Mesothelial cell of epicardium (in vitro differentiated cells): ENCODE measurements at regions not wholly inside any gene's neighbourhood (a gene's known extent, or its start where the extent isn't known, plus 50 kb on each side); places are given as distances from the start of the nearest gene placed in this dataset.

Experiments
- DNase-seq, 2 experiments: peaks; one replicate each; pipeline ENCODE4 v3.0.0; 2021; ENCODE audit warnings: low spot score in 2 of 2; ENCODE audit not compliant: unreplicated experiment in 2 of 2
- H3K27ac Mint-ChIP-seq: 2 replicates; pipeline ENCODE4 v1.8.0; 2021; ENCODE audit warnings: mixed read lengths
- H3K27me3 Mint-ChIP-seq: 2 replicates; pipeline ENCODE4 v1.8.0; 2021; ENCODE audit warnings: low read depth, mixed read lengths
- H3K36me3 Mint-ChIP-seq: 2 replicates; pipeline ENCODE4 v1.8.0; 2021; ENCODE audit warnings: mixed read lengths
- H3K4me1 Mint-ChIP-seq: 2 replicates; pipeline ENCODE4 v1.8.0; 2021; ENCODE audit warnings: mixed read lengths
- H3K4me3 Mint-ChIP-seq: 2 replicates; pipeline ENCODE4 v1.8.0; 2021; ENCODE audit warnings: mild to moderate bottlenecking, moderate library complexity, mixed read lengths
- H3K9me3 Mint-ChIP-seq: 2 replicates; pipeline ENCODE4 v1.8.0; 2021; ENCODE audit warnings: mixed read lengths
- TF ChIP-seq, protein P1 (sequence below): fragments of 200-600 bp; sonication (generic); IDR thresholded peaks from one replicate; pipeline ENCODE4 v1.5.0; 2021; ENCODE audit warnings: antibody characterized with exemption; ENCODE audit not compliant: unreplicated experiment

DNA sequence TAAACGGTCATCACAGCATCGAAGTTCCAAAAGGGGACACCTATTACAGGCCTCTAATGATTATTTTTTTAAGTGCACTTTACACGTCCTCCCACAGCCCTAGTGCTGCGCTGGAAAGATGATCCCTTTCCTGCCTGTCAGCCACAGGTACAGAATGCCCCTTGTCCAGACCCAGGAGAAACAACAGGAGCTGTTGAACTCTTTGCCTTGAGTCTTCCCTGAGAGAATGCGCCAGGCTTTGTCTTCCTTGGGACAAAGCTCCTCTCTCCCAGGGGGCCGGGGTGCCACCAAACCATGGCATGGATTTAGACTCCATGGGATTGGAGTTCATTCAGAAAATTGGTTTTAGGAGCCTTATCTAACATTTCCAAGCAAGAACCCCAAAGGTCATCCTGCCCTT lies 319.0 kb upstream of the SOX11 start:
- H3K4me1 Mint-ChIP-seq, result peaks cover 42% of the 10 kb centered on the region

DNA sequence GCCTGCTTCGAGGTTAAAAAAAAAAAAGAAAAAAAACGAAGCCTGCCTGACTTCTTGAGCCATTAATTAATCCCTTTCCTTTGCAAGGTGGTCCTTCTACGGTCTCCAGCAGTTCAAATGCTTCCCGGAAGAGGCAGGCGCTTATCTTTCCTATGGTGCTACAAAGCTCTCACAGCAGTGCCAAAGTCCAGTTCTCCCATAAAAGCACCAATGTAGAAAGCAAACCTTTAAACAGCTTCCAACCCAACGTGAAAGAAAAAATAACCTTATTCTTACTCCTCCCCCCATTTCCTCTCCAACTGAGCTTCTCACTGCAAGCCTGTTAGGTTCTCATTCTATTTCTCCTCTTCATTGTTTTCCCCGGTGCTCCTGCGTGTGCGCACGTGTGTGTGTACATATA lies 317.4 kb upstream of the SOX11 start:
- Mint-ChIP-seq H3K27ac (no peak overlapping the region), H3K9me3 (no peaks in the 10 kb centered on the region), H3K4me1 (peaks cover 32% of the 10 kb centered on the region), H3K4me3 (no peak overlapping the region), H3K27me3 (no peaks in the 10 kb centered on the region), H3K36me3 (no peaks in the 10 kb centered on the region)
- no peak for DNase-seq
- TF ChIP-seq, protein P1, sequence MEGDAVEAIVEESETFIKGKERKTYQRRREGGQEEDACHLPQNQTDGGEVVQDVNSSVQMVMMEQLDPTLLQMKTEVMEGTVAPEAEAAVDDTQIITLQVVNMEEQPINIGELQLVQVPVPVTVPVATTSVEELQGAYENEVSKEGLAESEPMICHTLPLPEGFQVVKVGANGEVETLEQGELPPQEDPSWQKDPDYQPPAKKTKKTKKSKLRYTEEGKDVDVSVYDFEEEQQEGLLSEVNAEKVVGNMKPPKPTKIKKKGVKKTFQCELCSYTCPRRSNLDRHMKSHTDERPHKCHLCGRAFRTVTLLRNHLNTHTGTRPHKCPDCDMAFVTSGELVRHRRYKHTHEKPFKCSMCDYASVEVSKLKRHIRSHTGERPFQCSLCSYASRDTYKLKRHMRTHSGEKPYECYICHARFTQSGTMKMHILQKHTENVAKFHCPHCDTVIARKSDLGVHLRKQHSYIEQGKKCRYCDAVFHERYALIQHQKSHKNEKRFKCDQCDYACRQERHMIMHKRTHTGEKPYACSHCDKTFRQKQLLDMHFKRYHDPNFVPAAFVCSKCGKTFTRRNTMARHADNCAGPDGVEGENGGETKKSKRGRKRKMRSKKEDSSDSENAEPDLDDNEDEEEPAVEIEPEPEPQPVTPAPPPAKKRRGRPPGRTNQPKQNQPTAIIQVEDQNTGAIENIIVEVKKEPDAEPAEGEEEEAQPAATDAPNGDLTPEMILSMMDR, result no peak

More for the DNA sequence above, 319.0 kb upstream of the SOX11 start:
- TF ChIP-seq, protein P1, result no peak
- no peak for DNase-seq
- no peaks in the 10 kb centered on the region for H3K36me3 Mint-ChIP-seq
- no peaks in the 10 kb centered on the region for H3K9me3 Mint-ChIP-seq
- no peaks in the 10 kb centered on the region for H3K27me3 Mint-ChIP-seq
- peak overlapping the region; percentile 84 for H3K27ac Mint-ChIP-seq
- H3K4me3 Mint-ChIP-seq, result peak overlapping the region; percentile 79

- no peaks in the 10 kb centered on the region for H3K36me3 Mint-ChIP-seq
- DNase-seq, result no peak
- H3K27me3 Mint-ChIP-seq, result no peaks in the 10 kb centered on the region
- H3K9me3 Mint-ChIP-seq, result no peaks in the 10 kb centered on the region
- TF ChIP-seq, protein P1, result no peak
- H3K27ac Mint-ChIP-seq, result no peak overlapping the region
- H3K4me3 Mint-ChIP-seq, result no peak overlapping the region
- peaks cover 23% of the 10 kb centered on the region for H3K4me1 Mint-ChIP-seq
Measured at GRCh38 chr2:5377323-5377722, 314.9 kb upstream of the SOX11 start.

- H3K4me3 Mint-ChIP-seq, result no peak overlapping the region
- DNase-seq, result no peak
- no peaks in the 10 kb centered on the region for H3K27me3 Mint-ChIP-seq
- no peaks in the 10 kb centered on the region for H3K36me3 Mint-ChIP-seq
- H3K4me1 Mint-ChIP-seq, result peaks cover 7% of the 10 kb centered on the region
- H3K27ac Mint-ChIP-seq, result no peak overlapping the region
- no peaks in the 10 kb centered on the region for H3K9me3 Mint-ChIP-seq
- TF ChIP-seq, protein P1, result no peak
Measured at GRCh38 chr2:5379811-5380210, 312.4 kb upstream of the SOX11 start.

- H3K4me3 Mint-ChIP-seq, result no peak overlapping the region
- DNase-seq, result no peak
- peaks cover 16% of the 10 kb centered on the region for H3K4me1 Mint-ChIP-seq
- H3K9me3 Mint-ChIP-seq, result peaks cover 4% of the 10 kb centered on the region
- TF ChIP-seq, protein P1, result no peak
- H3K27me3 Mint-ChIP-seq, result no peaks in the 10 kb centered on the region
- no peak overlapping the region for H3K27ac Mint-ChIP-seq
- H3K36me3 Mint-ChIP-seq, result no peaks in the 10 kb centered on the region
Measured at GRCh38 chr2:5385596-5385995, 306.6 kb upstream of the SOX11 start.

DNA sequence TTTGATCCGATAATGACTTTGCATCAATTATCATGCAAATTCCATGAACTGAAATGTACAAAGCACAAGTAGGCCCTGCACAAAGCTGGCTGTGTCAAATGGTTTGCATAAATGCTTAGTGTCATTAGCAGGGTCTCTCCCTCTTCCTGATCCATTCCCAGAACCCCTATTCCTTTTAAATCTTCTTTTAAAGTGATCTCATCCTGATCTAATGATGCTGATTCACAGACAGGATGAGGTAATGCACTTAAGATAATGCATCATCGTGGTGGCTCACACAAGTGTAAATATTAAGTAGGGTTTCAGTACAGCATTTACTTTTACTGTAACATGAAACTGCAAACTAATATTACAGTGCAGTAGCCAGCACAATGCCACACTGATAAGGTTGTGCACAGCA lies 304.8 kb upstream of the SOX11 start:
- no peaks in the 10 kb centered on the region for H3K36me3 Mint-ChIP-seq
- no peaks in the 10 kb centered on the region for H3K27me3 Mint-ChIP-seq
- peaks cover 4% of the 10 kb centered on the region for H3K9me3 Mint-ChIP-seq
- no peak overlapping the region for H3K4me3 Mint-ChIP-seq
- DNase-seq, result no peak
- peak overlapping the region; percentile 48 for H3K27ac Mint-ChIP-seq
- TF ChIP-seq, protein P1, result no peak
- peaks cover 30% of the 10 kb centered on the region for H3K4me1 Mint-ChIP-seq
